CD14-positive monocyte (primary cell): ENCODE measurements at regions not wholly inside any gene's neighbourhood (a gene's known extent, or its start where the extent isn't known, plus 50 kb on each side); places are given as distances from the start of the nearest gene placed in this dataset.
"Not testable (repeated sequence)": the region's sequence is repeated elsewhere in the genome, so short reads cannot be mapped to it uniquely, and the experiment has no call there.

Experiments
- DNase-seq, 3 donors: peaks; one replicate each; pipeline ENCODE4 v3.0.0-alpha.2; 2011 to 2022
- H2AFZ ChIP-seq: 2 replicates; pipeline ENCODE4 v1.6.0; 2012; ENCODE audit warnings: mild to moderate bottlenecking, low read depth, low read length, inconsistent platforms; ENCODE audit not compliant: insufficient read depth, poor library complexity, severe bottlenecking
- H3K27ac ChIP-seq, 2 donors: 1 replicate in 1 of 2; 2 replicates in 1 of 2; pipeline ENCODE4 v1.5.1; 2012 to 2013; ENCODE audit warnings: low read length in 2 of 2, control low read depth in 1 of 2, inconsistent platforms in 1 of 2, low read depth in 1 of 2, mild to moderate bottlenecking in 1 of 2
- H3K27me3 ChIP-seq, 2 donors: one replicate each; pipeline versions ENCODE4 v1.6.0 to v1.6.1; 2011 to 2013; ENCODE audit warnings: low read length in 2 of 2; ENCODE audit not compliant: control insufficient read depth in 2 of 2, insufficient read depth in 2 of 2
- H3K36me3 ChIP-seq, 2 donors: replicated peaks in 1 of 2; 1 replicate in 1 of 2; 2 replicates in 1 of 2; pipeline versions ENCODE4 v1.5.1 to v1.6.1; 2012 to 2013; ENCODE audit warnings: low read length in 2 of 2, control low read depth in 1 of 2, inconsistent platforms in 1 of 2, mild to moderate bottlenecking in 1 of 2; ENCODE audit not compliant: insufficient read depth in 2 of 2, control insufficient read depth in 1 of 2
- H3K4me1 ChIP-seq, 2 donors: 1 replicate in 1 of 2; 2 replicates in 1 of 2; pipeline versions ENCODE4 v1.5.1 to v1.6.1; 2012 to 2013; ENCODE audit warnings: low read length in 2 of 2, control low read depth in 1 of 2, inconsistent platforms in 1 of 2, mild to moderate bottlenecking in 1 of 2, moderate library complexity in 1 of 2; ENCODE audit not compliant: insufficient read depth in 2 of 2, control insufficient read depth in 1 of 2
- H3K4me2 ChIP-seq: replicated peaks from 2 replicates; pipeline ENCODE3; 2012; ENCODE audit warnings: low read length, moderate library complexity, mild to moderate bottlenecking; ENCODE audit not compliant: poor library complexity, severe bottlenecking; ENCODE audit errors: extremely low read depth
- H3K4me3 ChIP-seq, 3 experiments: fragments of 200-600 bp in 1 of 3; sonication (generic) in 1 of 3; replicated peaks in 1 of 3; 1 replicate in 2 of 3; 2 replicates in 1 of 3; pipeline ENCODE4 v1.5.1; 2011 to 2013; ENCODE audit warnings: low read length in 3 of 3, mild to moderate bottlenecking in 3 of 3, control low read depth in 2 of 3, low read depth in 2 of 3, inconsistent platforms in 1 of 3, moderate library complexity in 1 of 3
- H3K79me2 ChIP-seq: 2 replicates; pipeline ENCODE4 v1.6.0; 2012; ENCODE audit warnings: mild to moderate bottlenecking, control low read depth, inconsistent platforms, low read length, moderate library complexity; ENCODE audit not compliant: insufficient read depth
- H3K9ac ChIP-seq: 2 replicates; pipeline ENCODE4 v1.6.0; 2017; ENCODE audit warnings: low read length, mild to moderate bottlenecking; ENCODE audit not compliant: insufficient read depth, poor library complexity, severe bottlenecking
- H3K9me3 ChIP-seq, 2 donors: replicated peaks in 1 of 2; 1 replicate in 1 of 2; 2 replicates in 1 of 2; pipeline versions ENCODE4 v1.5.1 to v1.6.1; 2012 to 2013; ENCODE audit warnings: low read length in 2 of 2, control low read depth in 1 of 2; ENCODE audit not compliant: control insufficient read depth in 1 of 2, insufficient read depth in 1 of 2
- H4K20me1 ChIP-seq: 2 replicates; pipeline ENCODE4 v1.6.0; 2012; ENCODE audit warnings: mild to moderate bottlenecking, low read length, control low read depth, moderate library complexity; ENCODE audit not compliant: insufficient read depth
- H3K27ac Mint-ChIP-seq, 7 donors: one replicate each; pipeline ENCODE4 v1.8.0; 2020; ENCODE audit warnings: mild to moderate bottlenecking in 7 of 7, mixed read lengths in 7 of 7, moderate library complexity in 6 of 7, inconsistent platforms in 2 of 7
- H3K27me3 Mint-ChIP-seq, 3 donors: one replicate each; pipeline ENCODE4 v1.8.0; 2021 to 2022; ENCODE audit warnings: low read depth in 3 of 3, mild to moderate bottlenecking in 3 of 3, mixed read lengths in 3 of 3, moderate library complexity in 3 of 3, inconsistent platforms in 1 of 3
- H3K36me3 Mint-ChIP-seq, 2 donors: one replicate each; pipeline ENCODE4 v1.8.0; 2020; ENCODE audit warnings: mixed read lengths in 2 of 2, inconsistent platforms in 1 of 2, mild to moderate bottlenecking in 1 of 2
- H3K4me1 Mint-ChIP-seq: one replicate; pipeline ENCODE4 v1.8.0; 2020; ENCODE audit warnings: mild to moderate bottlenecking, mixed read lengths
- H3K4me3 Mint-ChIP-seq, 2 donors: one replicate each; pipeline ENCODE4 v1.8.0; 2020; ENCODE audit warnings: mild to moderate bottlenecking in 2 of 2, mixed read lengths in 2 of 2, moderate library complexity in 1 of 2
- H3K9me3 Mint-ChIP-seq, 7 donors: one replicate each; pipeline ENCODE4 v1.8.0; 2020 to 2022; ENCODE audit warnings: mixed read lengths in 7 of 7, mild to moderate bottlenecking in 6 of 7, moderate library complexity in 6 of 7, inconsistent platforms in 2 of 7
- WGBS: methylation state at CpG from one replicate; pipeline ENCODE4 v1.1.5; 2013; ENCODE audit warnings: missing lambda C conversion rate; ENCODE audit not compliant: insufficient coverage; 5-methylcytosine and 5-hydroxymethylcytosine counted together
- intact Hi-C, 2 donors: fragments of 100-400 bp; cut with micrococcal nuclease; formaldehyde crosslinking; loops; one replicate each; pipeline versions ENCODE4 v1.15.0 to v1.15.1; 2023
- TF ChIP-seq, protein P1 (sequence below): fragments of 200-600 bp; IDR thresholded peaks from one replicate; pipeline ENCODE4 v1.8.0; 2022; ENCODE audit warnings: antibody characterized with exemption, mild to moderate bottlenecking

DNA sequence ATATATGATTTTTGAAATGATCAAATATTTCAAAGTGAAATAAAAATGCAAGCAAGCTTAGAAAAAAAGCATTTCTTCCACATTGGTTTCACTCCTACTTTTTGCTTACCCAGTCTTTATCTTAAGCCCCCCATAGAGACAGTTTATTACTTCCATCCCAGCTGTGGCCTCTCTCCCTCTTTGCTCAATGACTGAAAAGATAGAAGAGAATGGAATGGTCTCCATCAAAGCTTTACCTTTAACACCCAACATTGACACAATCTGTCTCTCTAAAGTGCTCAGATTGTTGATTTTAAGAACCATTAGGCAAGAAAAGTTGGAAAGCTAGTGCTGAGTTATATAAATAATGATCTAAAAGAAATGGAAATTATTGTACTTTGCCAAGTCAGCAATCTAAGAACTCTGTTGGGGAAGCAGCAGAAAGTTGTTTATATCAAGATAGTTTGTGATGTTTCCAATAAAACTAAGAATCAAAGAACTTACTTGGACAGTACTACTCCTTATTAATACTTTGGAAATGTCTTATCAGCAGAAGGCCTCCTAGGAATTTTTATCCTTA is 277.5 kb upstream of the NREP start:
- TF ChIP-seq, protein P1, sequence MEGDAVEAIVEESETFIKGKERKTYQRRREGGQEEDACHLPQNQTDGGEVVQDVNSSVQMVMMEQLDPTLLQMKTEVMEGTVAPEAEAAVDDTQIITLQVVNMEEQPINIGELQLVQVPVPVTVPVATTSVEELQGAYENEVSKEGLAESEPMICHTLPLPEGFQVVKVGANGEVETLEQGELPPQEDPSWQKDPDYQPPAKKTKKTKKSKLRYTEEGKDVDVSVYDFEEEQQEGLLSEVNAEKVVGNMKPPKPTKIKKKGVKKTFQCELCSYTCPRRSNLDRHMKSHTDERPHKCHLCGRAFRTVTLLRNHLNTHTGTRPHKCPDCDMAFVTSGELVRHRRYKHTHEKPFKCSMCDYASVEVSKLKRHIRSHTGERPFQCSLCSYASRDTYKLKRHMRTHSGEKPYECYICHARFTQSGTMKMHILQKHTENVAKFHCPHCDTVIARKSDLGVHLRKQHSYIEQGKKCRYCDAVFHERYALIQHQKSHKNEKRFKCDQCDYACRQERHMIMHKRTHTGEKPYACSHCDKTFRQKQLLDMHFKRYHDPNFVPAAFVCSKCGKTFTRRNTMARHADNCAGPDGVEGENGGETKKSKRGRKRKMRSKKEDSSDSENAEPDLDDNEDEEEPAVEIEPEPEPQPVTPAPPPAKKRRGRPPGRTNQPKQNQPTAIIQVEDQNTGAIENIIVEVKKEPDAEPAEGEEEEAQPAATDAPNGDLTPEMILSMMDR: no peak
- peaks cover 0 to 3% of the 10 kb centered on the region in 2 donors for H3K9me3 ChIP-seq

DNA sequence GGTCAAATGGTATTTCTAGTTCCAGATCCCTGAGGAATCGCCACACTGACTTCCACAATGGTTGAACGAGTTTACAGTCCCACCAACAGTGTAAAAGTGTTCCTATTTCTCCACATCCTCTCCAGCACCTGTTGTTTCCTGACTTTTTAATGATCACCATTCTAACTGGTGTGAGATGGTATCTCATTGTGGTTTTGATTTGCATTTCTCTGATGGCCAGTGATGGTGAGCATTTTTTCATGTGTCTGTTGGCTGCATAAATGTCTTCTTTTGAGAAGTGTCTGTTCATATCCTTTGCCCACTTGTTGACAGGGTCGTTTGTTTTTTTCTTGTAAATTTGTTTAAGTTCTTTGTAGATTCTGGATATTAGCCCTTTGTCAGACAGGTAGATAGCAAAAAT is 269.9 kb upstream of the NREP start:
- H2AFZ ChIP-seq, H3K27me3 Mint-ChIP-seq, H3K27me3 ChIP-seq, H3K36me3 Mint-ChIP-seq, H3K27ac Mint-ChIP-seq, H3K27ac ChIP-seq, H3K79me2 ChIP-seq, H3K36me3 ChIP-seq, H3K9me3 ChIP-seq, H3K4me3 ChIP-seq, H4K20me1 ChIP-seq, H3K9me3 Mint-ChIP-seq, H3K4me1 Mint-ChIP-seq, H3K4me2 ChIP-seq, DNase-seq, H3K9ac ChIP-seq, H3K4me3 Mint-ChIP-seq, intact Hi-C loops, H3K4me1 ChIP-seq: not testable (repeated sequence)
- WGBS: no CpG with 5 or more reads among the region's 3 CpGs

More for the DNA sequence above, 277.5 kb upstream of the NREP start:
- H3K36me3 Mint-ChIP-seq: no peaks in the 10 kb centered on the region
- Histone ChIP-seq H3K36me3 (no peaks in the 10 kb centered on the region), H3K27ac (no peak overlapping the region), H3K79me2 (no peaks in the 10 kb centered on the region), H3K4me2 (no peak overlapping the region), H3K4me1 (no peaks in the 10 kb centered on the region), H4K20me1 (no peaks in the 10 kb centered on the region), H3K27me3 (no peaks in the 10 kb centered on the region), H2AFZ (no peak overlapping the region), H3K9ac (no peak overlapping the region), H3K4me3 (no peak overlapping the region)
- H3K27ac Mint-ChIP-seq: no peak overlapping the region
- H3K9me3 Mint-ChIP-seq: peaks cover 2 to 16% (median 9%) of the 10 kb centered on the region in 7 donors
- H3K4me1 Mint-ChIP-seq: no peaks in the 10 kb centered on the region
- intact Hi-C loops: no loop called here
- no peak for DNase-seq
- H3K27me3 Mint-ChIP-seq: peaks cover 0 to 1% (median 0%) of the 10 kb centered on the region in 3 donors
- no peak overlapping the region for H3K4me3 Mint-ChIP-seq
